ENCODE measurements at regions not wholly inside any gene's neighbourhood (a gene's known extent, or its start where the extent isn't known, plus 50 kb on each side); places are given as distances from the start of the nearest gene placed in this dataset.
"Not testable (repeated sequence)": the region's sequence is repeated elsewhere in the genome, so short reads cannot be mapped to it uniquely, and the experiment has no call there.

DNA sequence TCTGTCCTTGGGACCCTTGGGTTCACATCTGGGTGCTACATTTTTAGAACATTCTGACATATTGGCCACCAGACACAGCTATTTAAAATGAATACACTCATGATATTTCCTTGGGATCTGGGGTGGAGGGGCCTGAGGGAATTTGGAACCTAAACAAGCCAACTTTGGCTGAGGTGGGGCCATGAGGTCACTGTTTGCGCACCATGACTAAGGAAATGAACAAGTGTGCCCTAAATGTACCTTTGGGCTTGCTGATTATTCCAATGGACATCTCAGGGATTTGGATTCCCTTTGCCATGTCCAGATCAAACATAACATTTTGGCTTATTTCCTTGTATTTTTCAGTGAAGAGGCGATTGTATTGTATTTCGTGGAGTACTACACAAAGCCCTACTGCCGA is 80.5 kb upstream of the SEC11C start:
- no peak for DNase-seq

GRCh38 chr18:59060551-59060950 is 79.1 kb upstream of the SEC11C start:
- DNase-seq = no peak

GRCh38 chr18:59061914-59062642 is 77.6 kb upstream of the SEC11C start:
- DNase-seq = no peak

DNA sequence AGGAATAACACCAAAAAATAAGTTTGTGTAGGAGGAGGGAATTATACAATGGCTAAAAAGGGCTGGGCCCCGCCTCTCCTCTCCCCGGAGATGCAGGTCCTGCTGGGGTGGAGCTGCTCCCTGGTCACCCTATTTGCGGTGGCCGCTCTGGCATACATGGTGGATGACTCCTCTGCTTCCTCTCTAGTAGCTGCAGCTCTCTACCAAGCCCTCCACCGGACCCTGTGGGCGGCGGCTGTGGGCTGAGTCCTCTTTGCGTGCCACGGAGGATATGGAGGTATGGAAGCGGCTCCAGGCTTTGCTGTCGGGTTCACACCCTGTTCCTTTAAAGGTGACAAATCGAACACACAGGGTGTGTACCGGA is 77.1 kb upstream of the SEC11C start:
- no peak for DNase-seq

- no peak for DNase-seq
Observed at GRCh38 chr18:59063300-59063906, 76.3 kb upstream of the SEC11C start.

- DNase-seq = peak; percentile 11
Observed at GRCh38 chr18:59063912-59064311, 75.8 kb upstream of the SEC11C start.

GRCh38 chr18:59065684-59066083 is 74.0 kb upstream of the SEC11C start:
- no peak for DNase-seq

DNA sequence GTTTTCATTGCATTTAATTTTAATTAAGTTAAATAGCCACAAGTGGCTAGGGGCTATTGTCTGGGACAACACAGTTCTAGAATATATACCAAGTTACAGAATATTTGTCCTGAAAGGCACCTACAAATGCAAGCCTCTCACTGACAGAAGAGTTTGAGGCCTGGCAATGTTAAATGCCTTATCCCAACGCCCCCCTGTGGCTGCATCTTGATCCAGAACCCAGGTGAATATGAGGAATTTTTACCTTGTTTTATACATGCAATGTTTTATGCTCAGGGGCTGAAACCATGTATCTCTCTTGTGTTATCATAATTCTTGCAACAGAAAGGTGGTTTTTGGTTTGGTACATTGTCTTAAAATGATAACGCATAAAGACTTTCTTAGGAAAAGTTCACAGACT is 71.8 kb upstream of the SEC11C start:
- DNase-seq = no peak

DNA sequence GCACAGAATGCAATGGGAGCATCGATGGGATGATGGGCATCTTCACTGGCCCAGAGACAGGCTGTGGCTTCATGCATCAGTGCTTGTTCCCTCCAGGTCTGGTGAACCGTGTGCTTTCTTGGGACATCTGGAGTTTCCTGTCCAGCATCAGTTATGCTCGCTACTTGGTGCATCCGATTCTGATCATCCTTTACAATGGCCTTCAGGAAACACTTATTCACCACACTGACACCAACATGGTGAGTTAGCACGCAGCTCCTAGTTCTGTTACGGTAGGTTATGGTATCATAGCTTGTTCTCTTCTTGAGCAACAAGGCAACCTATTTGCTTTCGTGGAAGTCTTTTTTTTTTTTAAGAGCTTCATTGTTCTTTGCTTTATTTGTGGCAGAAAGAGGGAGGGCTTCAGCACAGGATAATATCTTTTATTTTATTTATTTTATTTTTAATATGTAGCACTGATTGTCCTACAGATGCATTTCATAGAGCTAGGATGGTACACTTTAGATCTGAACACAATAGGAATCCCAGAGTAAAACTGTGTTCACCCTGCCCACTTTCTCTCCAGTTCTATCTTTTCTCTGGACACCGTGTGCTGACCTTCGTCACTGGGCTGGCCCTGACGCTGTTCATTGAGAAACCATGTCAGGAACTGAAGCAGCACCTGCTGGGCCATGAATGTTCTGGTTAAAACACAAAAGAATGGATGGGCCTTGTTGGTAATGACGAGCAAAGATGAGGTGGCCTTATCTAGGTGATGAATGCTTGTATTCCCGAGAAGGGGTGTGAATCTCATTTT is 71.2 kb upstream of the SEC11C start:
- DNase-seq = no peak

GRCh38 chr18:59070181-59070912 is 69.3 kb upstream of the SEC11C start:
- DNase-seq = peak; percentile 82

DNA sequence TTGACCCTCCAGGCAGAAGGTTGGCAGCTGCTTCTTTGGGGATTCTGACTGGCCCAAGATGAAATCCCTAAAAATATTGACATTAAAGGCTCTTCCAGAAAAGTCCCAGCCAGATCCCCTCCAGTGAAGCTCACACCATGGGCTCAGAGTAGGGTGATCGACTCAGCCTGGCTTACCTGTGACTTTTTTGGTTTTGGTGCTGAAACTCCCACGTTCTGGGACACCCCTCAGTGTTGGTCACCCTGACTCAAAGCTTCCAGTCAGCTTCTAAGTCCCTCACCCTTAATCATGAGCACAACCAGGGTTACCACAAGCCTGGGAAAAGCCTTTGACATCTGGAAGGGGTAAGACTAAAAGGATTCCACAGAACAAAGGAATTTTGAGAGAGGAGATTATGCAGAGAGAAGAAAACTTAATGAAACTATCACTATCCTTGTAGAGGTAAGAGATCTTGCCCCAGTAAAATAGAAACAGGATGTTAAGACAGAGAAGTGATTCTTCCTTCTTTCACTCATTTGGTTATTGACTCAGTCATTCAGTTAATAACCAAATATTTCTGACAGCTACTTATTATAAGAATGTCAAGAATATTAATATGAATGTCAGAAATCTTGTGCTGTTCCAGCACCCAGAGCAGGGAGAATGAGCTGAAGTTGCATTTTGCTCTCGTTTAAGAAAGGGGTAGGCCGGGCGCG is 66.8 kb upstream of the SEC11C start:
- no peak for DNase-seq

DNA sequence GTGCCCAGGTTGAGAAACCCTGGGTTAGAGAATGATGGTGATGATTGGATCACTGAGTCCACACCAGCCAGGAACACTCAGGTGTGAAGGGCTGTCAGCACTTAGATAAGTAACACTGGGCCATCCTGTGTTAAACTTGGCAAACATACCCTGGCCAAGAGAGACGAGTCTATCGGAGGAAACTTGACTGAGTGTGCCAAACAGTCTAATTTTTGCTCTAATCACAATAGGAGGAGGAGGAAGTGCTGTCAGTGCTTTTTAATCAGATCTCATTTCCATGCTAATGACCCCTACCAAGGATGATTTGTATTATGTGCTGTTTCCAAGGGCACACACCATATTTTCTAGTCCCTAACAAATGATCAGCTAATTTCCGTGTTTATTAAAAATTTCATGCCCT is 63.8 kb upstream of the SEC11C start:
- DNase-seq = no peak

- DNase-seq = no peak
Observed at GRCh38 chr18:59079264-59079663, 60.4 kb upstream of the SEC11C start.

GRCh38 chr18:59079687-59080501 is 59.8 kb upstream of the SEC11C start:
- not testable (repeated sequence) for DNase-seq

GRCh38 chr18:59083136-59083818 is 56.4 kb upstream of the SEC11C start:
- no peak for DNase-seq

- DNase-seq = no peak
Observed at GRCh38 chr18:59085126-59085794, 54.4 kb upstream of the SEC11C start.

DNA sequence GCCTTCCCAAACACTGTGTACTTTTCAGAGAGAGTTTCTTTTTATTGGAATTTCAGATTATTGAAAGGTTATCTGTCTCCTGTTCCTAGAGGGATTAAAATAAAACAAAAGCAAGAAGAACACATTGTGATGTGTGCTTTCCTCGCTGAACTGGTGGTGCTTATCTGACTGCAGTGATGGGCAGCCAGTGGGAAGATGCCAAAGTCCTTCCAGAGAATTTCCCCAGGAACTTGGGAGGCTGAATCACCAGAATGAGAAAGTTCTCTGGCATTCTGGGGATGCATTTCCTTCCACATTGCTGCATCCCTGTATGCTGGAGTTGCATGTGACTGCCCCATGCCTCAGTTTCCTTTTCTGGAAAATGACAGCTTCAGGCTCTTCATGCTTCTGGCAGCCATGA is 53.9 kb upstream of the SEC11C start:
- DNase-seq = no peak

DNA sequence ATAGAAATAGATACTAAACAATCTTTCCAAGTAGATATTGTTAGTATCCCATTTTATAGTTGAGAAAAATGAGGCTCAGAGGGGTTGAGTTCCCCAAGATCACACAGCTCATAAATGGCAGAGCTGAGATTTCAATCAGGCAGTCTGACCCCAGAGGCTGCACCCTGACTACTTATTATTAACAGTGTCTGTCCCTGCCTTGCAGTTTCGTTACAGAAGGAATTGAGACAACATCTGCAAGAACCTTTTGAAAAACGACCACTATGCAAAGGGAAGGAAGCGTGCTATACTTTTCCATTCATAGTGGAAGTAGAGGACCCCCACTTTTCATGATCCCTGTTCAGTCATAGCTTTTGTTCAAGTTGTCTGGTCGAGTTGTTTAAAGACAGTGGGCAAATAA is 53.2 kb upstream of the SEC11C start:
- no peak for DNase-seq

DNA sequence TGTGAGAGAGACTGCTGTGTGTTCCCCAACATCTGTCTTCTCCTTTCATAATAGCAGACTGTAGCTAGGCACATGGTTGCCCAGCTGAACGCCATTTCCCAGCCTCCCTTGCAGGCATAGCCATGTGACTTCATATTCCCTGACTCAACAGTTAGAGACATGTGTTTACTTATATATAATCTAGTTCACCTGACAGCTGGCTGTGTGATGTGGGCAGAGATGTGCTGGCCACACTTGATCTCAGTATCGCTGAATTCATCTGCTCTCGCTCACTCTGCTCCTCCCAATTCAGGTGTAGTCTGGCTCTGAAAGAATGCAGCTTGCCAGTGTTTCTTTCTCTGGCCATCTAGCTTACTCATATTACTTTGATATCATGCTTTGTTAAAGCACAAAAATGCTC is 52.3 kb upstream of the SEC11C start:
- DNase-seq = no peak

Measured in suppressor macrophage treated with lipopolysaccharide for 4 hours (primary cell).